ELR (cell line): ENCODE measurements at regions not wholly inside any gene's neighbourhood (a gene's known extent, or its start where the extent isn't known, plus 50 kb on each side); places are given as distances from the start of the nearest gene placed in this dataset.
"Not testable (repeated sequence)": the region's sequence is repeated elsewhere in the genome, so short reads cannot be mapped to it uniquely, and the experiment has no call there.

ENCODE experiments used
- DNase-seq: peaks from one replicate; pipeline ENCODE4 v3.0.0-alpha.2; 2015; ENCODE audit warnings: low read depth

DNA sequence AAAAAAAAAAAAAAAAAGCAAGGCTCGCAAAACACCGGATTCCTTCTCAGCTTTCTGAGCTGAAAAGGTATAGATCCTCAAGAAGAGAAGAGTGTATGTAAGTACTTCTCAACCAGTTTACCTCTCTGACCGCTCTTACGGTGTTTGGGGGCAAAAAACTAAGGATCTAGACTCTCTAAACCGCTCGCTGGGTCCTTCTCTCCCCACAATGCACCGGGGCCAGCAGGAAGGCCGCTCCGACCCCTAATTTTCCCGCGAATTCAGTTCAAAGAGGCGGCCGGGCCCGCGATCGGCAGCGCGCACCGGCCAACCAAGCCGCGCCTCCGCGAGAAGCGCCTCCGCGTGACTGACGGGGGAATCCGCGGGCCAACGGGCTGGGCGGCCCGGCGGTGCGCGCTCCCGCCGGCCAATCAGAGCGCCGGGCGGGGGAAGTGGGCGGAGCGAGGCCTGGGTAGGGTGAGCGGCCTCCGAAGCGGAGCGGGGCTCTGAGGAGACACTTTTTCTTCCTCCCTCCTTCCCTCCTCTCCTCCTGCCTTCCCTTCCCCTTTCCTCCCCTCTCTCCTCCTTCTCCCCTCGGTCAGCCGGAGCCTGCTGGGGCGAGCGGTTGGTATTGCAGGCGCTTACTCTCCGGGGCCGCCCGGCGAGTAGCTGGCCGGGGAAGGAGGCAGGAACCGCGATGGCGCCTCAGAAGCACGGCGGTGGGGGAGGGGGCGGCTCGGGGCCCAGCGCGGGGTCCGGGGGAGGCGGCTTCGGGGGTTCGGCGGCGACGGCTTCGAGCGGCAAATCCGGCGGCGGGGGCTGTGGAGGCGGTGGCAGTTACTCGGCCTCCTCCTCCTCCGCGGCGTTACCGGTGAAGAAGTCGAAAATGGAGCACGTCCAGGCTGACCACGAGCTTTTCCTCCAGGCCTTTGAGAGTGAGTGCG lies 93.0 kb downstream of the CRLF3 start:
- DNase-seq, result peak; percentile 77

GRCh38 chr17:30730837-30731209 lies 93.7 kb downstream of the CRLF3 start:
- DNase-seq, result not testable (repeated sequence)

- DNase-seq, result not testable (repeated sequence)
These were observed 94.2 kb downstream of the CRLF3 start for GRCh38 chr17:30730171-30730836.

DNA sequence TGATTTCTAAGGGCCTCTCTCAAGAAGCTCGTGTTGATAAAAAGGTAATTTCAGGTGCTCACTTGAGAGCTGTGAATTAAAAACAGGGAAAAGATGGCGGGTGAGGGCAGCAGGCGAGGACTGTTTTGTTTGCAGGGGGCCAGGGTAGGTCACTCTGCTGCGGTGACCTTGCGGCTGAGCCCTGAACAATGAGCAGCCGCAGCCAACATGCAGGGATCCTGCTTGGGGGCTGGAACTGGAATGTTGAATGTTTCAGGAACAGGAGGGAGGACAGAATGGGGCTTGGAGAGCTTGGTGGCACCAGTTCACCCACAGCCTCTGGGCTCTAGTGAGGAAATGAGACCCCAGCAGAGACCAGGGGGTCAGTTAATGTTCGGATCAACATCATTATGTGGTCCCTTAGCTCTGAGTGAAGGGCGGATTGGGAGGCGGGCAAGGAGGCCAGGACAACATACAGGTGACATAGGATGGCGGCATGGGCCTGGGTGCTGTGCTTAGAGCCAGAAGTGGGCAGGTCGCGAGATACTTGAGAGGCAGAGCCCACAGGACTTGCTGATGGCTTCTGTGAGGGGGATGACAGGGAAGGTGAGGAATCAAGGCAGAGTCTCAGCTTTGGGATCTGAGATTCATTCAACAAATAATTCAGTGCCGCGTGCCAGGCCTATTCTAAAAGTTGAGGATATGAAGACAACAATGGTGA lies 94.9 kb downstream of the CRLF3 start:
- not testable (repeated sequence) for DNase-seq

GRCh38 chr17:30727517-30727916 lies 97.0 kb downstream of the CRLF3 start:
- not testable (repeated sequence) for DNase-seq

DNA sequence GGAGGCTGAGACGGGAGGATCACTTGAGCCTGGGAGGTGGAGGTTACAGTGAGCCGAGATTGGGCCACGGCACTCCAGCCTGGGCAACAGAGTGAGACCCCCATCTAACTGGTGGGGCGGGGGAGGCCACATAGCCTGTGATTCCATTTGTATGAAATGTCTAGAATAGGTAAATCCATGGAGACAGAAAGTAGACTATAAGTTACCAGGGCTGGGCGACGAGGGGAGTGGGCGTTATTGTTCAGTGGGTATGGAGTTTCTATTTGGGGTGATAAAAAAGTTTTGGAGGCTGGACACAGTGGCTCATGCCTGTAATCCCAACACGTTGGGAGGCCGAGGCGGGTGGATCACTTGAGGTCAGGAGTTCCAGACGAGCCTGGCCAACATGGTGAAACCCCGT lies 97.8 kb downstream of the CRLF3 start:
- not testable (repeated sequence) for DNase-seq

DNA sequence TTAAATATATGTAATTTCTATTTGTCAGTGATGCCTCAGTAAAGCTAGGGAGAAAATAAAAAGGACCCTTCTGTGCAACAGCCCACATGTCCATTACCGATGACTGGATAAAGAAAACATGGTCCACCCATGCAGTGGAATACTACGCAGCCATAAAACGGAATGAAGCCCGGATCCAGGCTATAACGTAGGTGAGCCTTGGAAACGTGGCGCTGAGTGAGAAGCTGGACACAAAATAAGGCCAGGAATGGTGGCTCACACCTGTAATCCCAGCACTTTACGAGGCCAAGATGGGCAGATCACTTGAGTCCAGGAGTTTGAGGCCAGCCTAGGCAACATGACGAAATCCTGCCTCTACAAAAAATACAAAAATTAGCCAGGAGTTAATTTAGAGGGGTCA lies 98.2 kb downstream of the CRLF3 start:
- DNase-seq, result not testable (repeated sequence)

- not testable (repeated sequence) for DNase-seq
These were observed 100.3 kb downstream of the CRLF3 start for GRCh38 chr17:30724034-30724650.

- DNase-seq, result not testable (repeated sequence)
These were observed 102.2 kb downstream of the CRLF3 start for GRCh38 chr17:30722114-30722780.

- not testable (repeated sequence) for DNase-seq
These were observed 103.5 kb downstream of the CRLF3 start for GRCh38 chr17:30720971-30721370.

DNA sequence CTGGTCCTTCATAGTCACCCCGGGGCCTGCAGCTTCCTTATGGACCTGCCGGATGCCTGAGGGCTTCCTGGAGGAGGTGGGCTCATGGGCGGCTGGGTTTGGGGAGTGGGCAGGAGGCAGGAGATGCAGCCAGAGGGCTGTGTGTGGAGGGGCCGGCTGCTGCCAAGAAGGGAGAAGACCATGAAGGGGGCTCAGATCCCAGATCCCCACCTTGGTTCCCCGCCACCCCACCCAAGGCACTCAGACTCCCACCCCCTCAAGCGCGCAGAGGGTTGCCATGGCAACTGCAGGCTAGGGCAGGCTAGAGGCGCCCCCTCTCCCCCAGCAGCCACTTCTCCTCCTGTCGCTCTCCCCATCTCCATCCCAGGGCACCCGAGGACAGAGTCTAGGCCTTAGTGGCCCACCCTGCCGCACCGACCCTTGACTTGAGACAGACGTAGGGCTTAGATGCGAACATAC lies 104.5 kb downstream of the CRLF3 start:
- DNase-seq, result no peak

- DNase-seq, result peak; percentile 72
These were observed 105.1 kb downstream of the CRLF3 start for GRCh38 chr17:30719131-30719973.

GRCh38 chr17:30718691-30719090 lies 105.8 kb downstream of the CRLF3 start:
- not testable (repeated sequence) for DNase-seq

DNA sequence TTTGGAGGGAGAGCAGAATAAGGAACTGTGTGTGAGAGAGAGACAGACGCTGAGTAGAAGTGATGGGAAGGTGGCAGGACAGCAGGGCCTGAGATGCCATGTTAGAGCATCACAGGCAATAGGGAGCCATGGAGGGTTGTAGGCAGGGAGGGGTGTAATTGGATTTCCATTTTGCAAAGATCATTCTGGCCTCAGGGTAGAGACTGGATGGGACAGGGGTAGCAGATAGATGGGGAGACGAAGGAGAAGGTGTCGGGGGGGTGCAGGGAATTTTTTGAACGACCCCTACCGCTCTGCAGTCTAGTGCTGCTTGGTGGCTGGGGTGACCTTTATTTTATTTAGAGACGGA lies 106.4 kb downstream of the CRLF3 start:
- DNase-seq, result not testable (repeated sequence)

GRCh38 chr17:30717291-30718098 lies 107.0 kb downstream of the CRLF3 start:
- no peak for DNase-seq

- peak; percentile 49 for DNase-seq
These were observed 107.8 kb downstream of the CRLF3 start for GRCh38 chr17:30716461-30717290.

DNA sequence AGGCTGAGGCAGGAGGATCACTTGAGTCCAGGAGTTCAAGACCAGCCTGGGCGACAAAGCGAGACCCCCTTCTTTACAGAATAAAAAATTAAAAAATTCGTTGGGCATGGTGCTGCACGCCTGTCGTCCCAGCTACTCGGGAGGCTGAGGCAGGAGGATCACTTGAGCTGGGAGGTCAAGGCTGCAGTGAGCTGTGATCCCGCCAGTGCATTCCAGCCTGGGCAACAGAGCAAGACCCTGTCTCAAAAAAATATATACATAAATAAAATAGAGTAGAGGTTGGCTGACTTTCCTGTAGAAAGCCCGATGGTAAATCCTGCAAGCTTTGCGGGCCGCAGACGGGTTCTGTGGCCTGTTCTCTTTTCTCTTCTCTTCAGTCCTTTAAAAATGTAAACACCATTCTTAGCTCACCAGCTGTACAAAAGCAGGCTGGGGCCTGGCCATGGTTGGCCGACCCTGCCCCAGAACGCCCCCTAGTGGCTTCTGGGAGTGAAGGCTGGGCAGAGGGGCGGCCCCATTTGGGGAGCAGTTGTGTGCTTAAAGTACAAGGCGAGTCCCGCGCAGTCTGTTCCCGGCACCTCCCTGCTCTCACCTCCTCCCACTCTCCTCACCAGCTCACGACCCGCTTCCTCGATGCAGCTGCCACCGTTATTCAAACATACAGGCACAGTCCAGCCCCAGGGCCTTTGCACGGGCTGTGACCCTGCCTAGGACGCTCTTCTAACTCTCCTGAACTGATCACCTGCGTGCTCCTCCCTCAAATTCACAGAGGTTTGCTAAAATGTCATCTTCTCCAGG lies 109.5 kb downstream of the CRLF3 start:
- peak; percentile 56 for DNase-seq

GRCh38 chr17:30713805-30714204 lies 110.7 kb downstream of the CRLF3 start:
- DNase-seq, result not testable (repeated sequence)
